Naive thymus-derived CD4-positive, alpha-beta T cell (primary cell): ENCODE measurements at regions not wholly inside any gene's neighbourhood (a gene's known extent, or its start where the extent isn't known, plus 50 kb on each side); places are given as distances from the start of the nearest gene placed in this dataset.

Experiments
- ATAC-seq: fragments of 150-1000 bp; cut with Tn5 transposase; 2 replicates; pipeline ENCODE4 v1.10.0; 2021; ENCODE audit warnings: mild to moderate bottlenecking, moderate library complexity
- CTCF ChIA-PET: fragments of 350-600 bp; sonication (Branson Sonifier 250); formaldehyde crosslinking; loops from one replicate; lab custom pipeline; 2021; ENCODE audit warnings: antibody characterized with exemption; lab: Charles Lee
- POLR2A ChIA-PET: fragments of 350-600 bp; sonication (Branson Sonifier 250); formaldehyde crosslinking; loops from one replicate; lab custom pipeline; 2021; ENCODE audit warnings: antibody characterized with exemption, inconsistent platforms; lab: Charles Lee
- DNase-seq, 9 donors: peaks; one replicate each; pipeline versions ENCODE4 v3.0.0 to v3.0.0-alpha.2; 2020 to 2022; ENCODE audit warnings: mixed read lengths in 1 of 9
- H3K27ac ChIP-seq: one replicate; pipeline ENCODE4 v1.7.0; 2013; ENCODE audit warnings: mild to moderate bottlenecking, low read depth, low read length, moderate library complexity
- H3K27me3 ChIP-seq, 2 donors: one replicate each; pipeline ENCODE4 v1.7.0; 2013; ENCODE audit warnings: low read length in 2 of 2, mild to moderate bottlenecking in 2 of 2, moderate library complexity in 2 of 2; ENCODE audit not compliant: control insufficient read depth in 2 of 2, insufficient read depth in 2 of 2
- H3K36me3 ChIP-seq, 3 experiments: 1 replicate in 2 of 3; 2 replicates in 1 of 3; pipeline ENCODE4 v1.7.0; 2013; ENCODE audit warnings: low read length in 3 of 3, mild to moderate bottlenecking in 3 of 3, moderate library complexity in 1 of 3; ENCODE audit not compliant: insufficient read depth in 3 of 3, control insufficient read depth in 2 of 3
- H3K4me1 ChIP-seq, 2 donors: one replicate each; pipeline ENCODE4 v1.7.0; 2013; ENCODE audit warnings: low read length in 2 of 2, mild to moderate bottlenecking in 2 of 2, moderate library complexity in 1 of 2; ENCODE audit not compliant: control insufficient read depth in 2 of 2, insufficient read depth in 2 of 2
- H3K4me3 ChIP-seq: 2 replicates; pipeline ENCODE4 v1.7.0; 2013; ENCODE audit warnings: mild to moderate bottlenecking, low read length
- H3K9me3 ChIP-seq, 3 experiments: 1 replicate in 2 of 3; 2 replicates in 1 of 3; pipeline ENCODE4 v1.7.0; 2013; ENCODE audit warnings: low read length in 3 of 3; ENCODE audit not compliant: control insufficient read depth in 2 of 3
- H3K27ac Mint-ChIP-seq, 9 donors: one replicate each; pipeline ENCODE4 v1.8.0; 2020 to 2022; ENCODE audit warnings: mixed read lengths in 9 of 9, mild to moderate bottlenecking in 8 of 9, moderate library complexity in 5 of 9, inconsistent platforms in 2 of 9
- H3K27me3 Mint-ChIP-seq, 5 donors: one replicate each; pipeline ENCODE4 v1.8.0; 2021 to 2022; ENCODE audit warnings: mixed read lengths in 5 of 5, mild to moderate bottlenecking in 1 of 5
- H3K36me3 Mint-ChIP-seq, 5 donors: one replicate each; pipeline ENCODE4 v1.8.0; 2020 to 2022; ENCODE audit warnings: mixed read lengths in 5 of 5, mild to moderate bottlenecking in 3 of 5, inconsistent platforms in 1 of 5
- H3K4me1 Mint-ChIP-seq, 7 donors: one replicate each; pipeline ENCODE4 v1.8.0; 2020 to 2022; ENCODE audit warnings: mixed read lengths in 7 of 7, mild to moderate bottlenecking in 3 of 7, inconsistent platforms in 1 of 7
- H3K4me3 Mint-ChIP-seq, 10 donors: one replicate each; pipeline ENCODE4 v1.8.0; 2020 to 2022; ENCODE audit warnings: mild to moderate bottlenecking in 10 of 10, mixed read lengths in 10 of 10, moderate library complexity in 6 of 10, inconsistent platforms in 2 of 10
- H3K9me3 Mint-ChIP-seq, 11 donors: one replicate each; pipeline ENCODE4 v1.8.0; 2020 to 2022; ENCODE audit warnings: mixed read lengths in 11 of 11, mild to moderate bottlenecking in 4 of 11, inconsistent platforms in 1 of 11, moderate library complexity in 1 of 11
- intact Hi-C, 2 donors: fragments of 100-400 bp; cut with micrococcal nuclease; formaldehyde crosslinking; loops; one replicate each; pipeline ENCODE4 v1.15.1; 2023

GRCh38 chr4:15262396-15262795 is 165.4 kb upstream of the C1QTNF7 start:
- Mint-ChIP-seq H3K27ac (no peak overlapping the region), H3K9me3 (peaks cover 2 to 38% (median 16%) of the 10 kb centered on the region in 11 donors), H3K4me3 (no peak overlapping the region), H3K4me1 (no peaks in the 10 kb centered on the region), H3K36me3 (peaks cover 0 to 9% (median 5%) of the 10 kb centered on the region in 5 donors), H3K27me3 (peaks cover 3 to 11% (median 6%) of the 10 kb centered on the region in 5 donors)
- H3K36me3 ChIP-seq: no peaks in the 10 kb centered on the region
- ATAC-seq: no peak
- intact Hi-C loops: no loop called here
- no peaks in the 10 kb centered on the region for H3K27me3 ChIP-seq
- no peak overlapping the region for H3K4me3 ChIP-seq
- H3K4me1 ChIP-seq: no peaks in the 10 kb centered on the region
- H3K9me3 ChIP-seq: no peaks in the 10 kb centered on the region
- DNase-seq: no peak
- H3K27ac ChIP-seq: no peak overlapping the region
- CTCF ChIA-PET: no interaction called here
- POLR2A ChIA-PET: no interaction called here

GRCh38 chr4:15270201-15270600 is 157.6 kb upstream of the C1QTNF7 start:
- DNase-seq (no peak), ATAC-seq (no peak)
- no peaks in the 10 kb centered on the region for H3K9me3 ChIP-seq
- intact Hi-C loops: no loop called here
- Mint-ChIP-seq H3K27ac (no peak overlapping the region), H3K36me3 (peaks cover 0 to 23% (median 11%) of the 10 kb centered on the region in 5 donors), H3K4me3 (peak overlapping the region in 1 of 10 donors; percentile 43), H3K4me1 (no peaks in the 10 kb centered on the region), H3K9me3 (peaks cover 3 to 68% (median 19%) of the 10 kb centered on the region in 11 donors), H3K27me3 (peaks cover 0 to 10% (median 7%) of the 10 kb centered on the region in 5 donors)
- H3K27me3 ChIP-seq: no peaks in the 10 kb centered on the region
- ChIA-PET CTCF (interaction anchor here (0.5 kb wide), 1 partner anchor 13 kb away, joined by 3 read pairs; no protein-coding TSS in a partner anchor), POLR2A (no interaction called here)
- no peak overlapping the region for H3K27ac ChIP-seq
- H3K36me3 ChIP-seq: no peaks in the 10 kb centered on the region
- no peak overlapping the region for H3K4me3 ChIP-seq
- no peaks in the 10 kb centered on the region for H3K4me1 ChIP-seq

GRCh38 chr4:15286041-15286440 is 141.8 kb upstream of the C1QTNF7 start:
- ChIA-PET POLR2A (no interaction called here), CTCF (no interaction called here)
- DNase-seq (no peak), ATAC-seq (no peak)
- intact Hi-C loops: no loop called here
- Mint-ChIP-seq H3K27me3 (peaks cover 0 to 2% (median 0%) of the 10 kb centered on the region in 5 donors), H3K4me3 (no peak overlapping the region), H3K36me3 (no peaks in the 10 kb centered on the region), H3K27ac (no peak overlapping the region), H3K4me1 (no peaks in the 10 kb centered on the region), H3K9me3 (peaks cover 0 to 3% (median 0%) of the 10 kb centered on the region in 11 donors)
- no peaks in the 10 kb centered on the region for H3K9me3 ChIP-seq
- no peaks in the 10 kb centered on the region for H3K4me1 ChIP-seq
- no peak overlapping the region for H3K27ac ChIP-seq
- H3K27me3 ChIP-seq: no peaks in the 10 kb centered on the region
- no peak overlapping the region for H3K4me3 ChIP-seq
- no peaks in the 10 kb centered on the region for H3K36me3 ChIP-seq

- Histone ChIP-seq H3K27me3 (no peaks in the 10 kb centered on the region), H3K4me3 (no peak overlapping the region), H3K4me1 (no peaks in the 10 kb centered on the region), H3K36me3 (no peaks in the 10 kb centered on the region), H3K9me3 (no peaks in the 10 kb centered on the region), H3K27ac (no peak overlapping the region)
- Mint-ChIP-seq H3K9me3 (no peaks in the 10 kb centered on the region), H3K27me3 (peaks cover 0 to 4% (median 0%) of the 10 kb centered on the region in 5 donors), H3K36me3 (no peaks in the 10 kb centered on the region), H3K27ac (no peak overlapping the region), H3K4me1 (no peaks in the 10 kb centered on the region), H3K4me3 (no peak overlapping the region)
- DNase-seq (no peak), ATAC-seq (no peak)
- ChIA-PET CTCF (no interaction called here), POLR2A (no interaction called here)
- intact Hi-C loops: no loop called here
Measured at GRCh38 chr4:15291122-15291521, 136.7 kb upstream of the C1QTNF7 start.

GRCh38 chr4:15293711-15294110 is 134.1 kb upstream of the C1QTNF7 start:
- Histone ChIP-seq H3K27me3 (no peaks in the 10 kb centered on the region), H3K36me3 (no peaks in the 10 kb centered on the region), H3K4me1 (no peaks in the 10 kb centered on the region), H3K27ac (no peak overlapping the region), H3K9me3 (no peaks in the 10 kb centered on the region), H3K4me3 (no peak overlapping the region)
- POLR2A ChIA-PET: no interaction called here
- H3K27me3 Mint-ChIP-seq: peaks cover 0 to 4% (median 0%) of the 10 kb centered on the region in 5 donors
- H3K36me3 Mint-ChIP-seq: no peaks in the 10 kb centered on the region
- no peak for ATAC-seq
- no peak overlapping the region for H3K27ac Mint-ChIP-seq
- DNase-seq: no peak
- intact Hi-C loops: no loop called here
- H3K9me3 Mint-ChIP-seq: no peaks in the 10 kb centered on the region
- H3K4me1 Mint-ChIP-seq: no peaks in the 10 kb centered on the region
- CTCF ChIA-PET: interaction anchor here (0.6 kb wide), 1 partner anchor 85 kb away, joined by 3 read pairs; no protein-coding TSS in a partner anchor
- no peak overlapping the region for H3K4me3 Mint-ChIP-seq

GRCh38 chr4:15294202-15294601 is 133.6 kb upstream of the C1QTNF7 start:
- intact Hi-C loops: no loop called here
- ATAC-seq: no peak
- Mint-ChIP-seq H3K9me3 (no peaks in the 10 kb centered on the region), H3K36me3 (no peaks in the 10 kb centered on the region), H3K27ac (no peak overlapping the region), H3K27me3 (peaks cover 0 to 4% (median 0%) of the 10 kb centered on the region in 5 donors), H3K4me1 (no peaks in the 10 kb centered on the region), H3K4me3 (no peak overlapping the region)
- no peak for DNase-seq
- H3K9me3 ChIP-seq: no peaks in the 10 kb centered on the region
- H3K27ac ChIP-seq: no peak overlapping the region
- ChIA-PET POLR2A (no interaction called here), CTCF (no interaction called here)
- no peak overlapping the region for H3K4me3 ChIP-seq
- no peaks in the 10 kb centered on the region for H3K36me3 ChIP-seq
- no peaks in the 10 kb centered on the region for H3K4me1 ChIP-seq
- H3K27me3 ChIP-seq: no peaks in the 10 kb centered on the region

- Mint-ChIP-seq H3K4me1 (no peaks in the 10 kb centered on the region), H3K4me3 (no peak overlapping the region), H3K27ac (no peak overlapping the region), H3K27me3 (peaks cover 0 to 4% (median 0%) of the 10 kb centered on the region in 5 donors), H3K36me3 (no peaks in the 10 kb centered on the region), H3K9me3 (no peaks in the 10 kb centered on the region)
- Histone ChIP-seq H3K4me3 (no peak overlapping the region), H3K36me3 (no peaks in the 10 kb centered on the region), H3K4me1 (no peaks in the 10 kb centered on the region), H3K9me3 (no peaks in the 10 kb centered on the region), H3K27ac (no peak overlapping the region), H3K27me3 (no peaks in the 10 kb centered on the region)
- POLR2A ChIA-PET: no interaction called here
- CTCF ChIA-PET: no interaction called here
- ATAC-seq: no peak
- no peak for DNase-seq
- intact Hi-C loops: no loop called here
Measured at GRCh38 chr4:15294832-15295231, 133.0 kb upstream of the C1QTNF7 start.
